Embryonic facial prominence (tissue), 1 donor: ENCODE measurements at regions not wholly inside any gene's neighbourhood (a gene's known extent, or its start where the extent isn't known, plus 50 kb on each side); places are given as distances from the start of the nearest gene placed in this dataset.
"Not testable (repeated sequence)": the region's sequence is repeated elsewhere in the genome, so short reads cannot be mapped to it uniquely, and the experiment has no call there.

ENCODE experiments used
- DNase-seq: peaks from one replicate; pipeline ENCODE4 v3.0.0-alpha.2; 2016; ENCODE audit errors: extremely low spot score

- no peak for DNase-seq
These were observed 153.8 kb downstream of the UNC5CL start for GRCh38 chr6:40885139-40885774.

DNA sequence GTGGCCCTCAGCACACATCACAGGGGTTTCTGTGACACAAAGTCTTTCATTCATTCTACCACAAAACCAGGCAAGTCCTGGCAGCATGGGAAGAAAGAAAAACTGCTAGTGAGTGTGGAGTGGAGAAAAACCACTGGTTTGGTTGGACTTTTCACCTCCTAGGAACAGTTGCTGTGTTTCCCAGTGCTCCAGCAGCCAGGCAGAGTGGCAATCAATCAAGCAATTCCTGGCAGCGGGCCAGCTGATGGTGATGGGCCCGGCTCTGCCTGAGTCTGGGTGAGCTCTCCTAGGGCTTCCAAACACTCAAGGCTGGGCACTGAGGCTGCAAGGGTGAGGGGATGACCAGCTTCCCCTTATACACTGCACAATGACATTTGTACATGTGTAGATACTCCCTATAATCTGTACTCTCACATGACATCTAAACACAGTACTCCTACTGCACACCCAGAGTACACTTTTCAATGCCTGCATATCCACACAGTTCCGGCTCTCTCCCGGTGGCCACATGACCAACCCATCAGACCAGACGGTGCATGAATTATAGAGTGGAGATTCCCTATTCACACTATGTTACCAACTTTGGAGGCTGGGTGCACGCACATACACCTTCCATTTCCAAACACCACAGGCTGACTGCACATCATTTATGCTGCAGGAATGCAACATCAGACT, 156.6 kb downstream of the UNC5CL start:
- no peak for DNase-seq

DNA sequence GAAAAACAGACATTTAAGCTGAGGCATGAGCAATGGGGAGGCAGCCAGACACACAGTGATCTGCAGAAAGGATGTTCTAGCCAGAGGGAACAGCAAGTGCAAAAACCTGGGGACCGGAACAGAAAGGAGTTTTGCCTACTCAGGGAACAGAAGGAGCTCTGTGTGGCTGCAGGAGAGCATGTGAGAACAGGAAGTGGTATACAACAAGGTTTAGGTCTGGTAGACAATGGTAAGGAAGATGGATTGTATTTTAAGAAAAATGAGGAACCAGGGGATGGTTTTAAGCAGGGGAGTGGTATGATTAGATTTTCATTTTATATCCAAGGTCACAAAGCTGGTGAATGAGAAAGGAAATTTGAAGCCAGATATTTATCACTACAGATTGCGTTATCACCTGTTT, 157.5 kb downstream of the UNC5CL start:
- no peak for DNase-seq

DNA sequence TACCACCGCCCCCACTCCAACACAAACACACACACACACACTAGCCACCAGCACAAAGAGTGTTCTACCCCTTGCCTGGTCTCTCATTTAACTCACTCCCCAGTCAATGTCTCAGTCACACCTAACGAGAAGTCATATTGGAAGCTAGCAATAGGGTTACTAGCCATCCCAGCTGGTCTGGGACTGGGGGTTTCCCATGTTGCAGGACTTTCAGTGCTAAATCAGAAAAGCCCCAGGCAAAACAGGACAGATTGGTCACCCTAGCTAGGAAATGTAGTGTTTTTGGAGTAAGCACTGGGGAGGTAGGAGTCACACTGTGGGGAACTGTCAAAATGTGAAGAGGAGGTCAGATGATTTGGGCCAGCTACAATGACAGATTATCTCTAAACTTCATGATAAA, 158.1 kb downstream of the UNC5CL start:
- no peak for DNase-seq

GRCh38 chr6:40879169-40879568, 159.9 kb downstream of the UNC5CL start:
- DNase-seq = no peak

GRCh38 chr6:40877362-40877761, 161.7 kb downstream of the UNC5CL start:
- no peak for DNase-seq

DNA sequence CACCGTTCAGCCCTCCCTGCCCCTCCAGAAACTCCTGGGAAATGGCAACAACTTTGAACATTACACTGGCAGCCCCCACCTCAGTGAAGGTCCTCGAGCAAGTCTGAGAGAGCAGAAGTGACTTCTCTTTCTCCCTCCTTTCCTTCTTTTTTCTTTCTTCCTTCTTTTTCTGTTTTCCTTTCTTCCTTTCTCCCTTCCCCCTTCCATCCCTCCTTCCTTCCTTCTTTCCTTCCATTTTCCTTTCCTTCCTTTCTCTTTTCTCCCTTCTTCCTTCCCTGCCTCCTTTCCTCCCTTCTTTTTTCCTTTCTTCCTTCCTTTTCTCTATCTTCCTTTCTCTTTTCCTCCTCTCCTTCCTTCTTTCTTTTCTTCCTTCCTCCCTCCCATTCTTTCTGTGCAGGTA, 162.7 kb downstream of the UNC5CL start:
- no peak for DNase-seq

DNA sequence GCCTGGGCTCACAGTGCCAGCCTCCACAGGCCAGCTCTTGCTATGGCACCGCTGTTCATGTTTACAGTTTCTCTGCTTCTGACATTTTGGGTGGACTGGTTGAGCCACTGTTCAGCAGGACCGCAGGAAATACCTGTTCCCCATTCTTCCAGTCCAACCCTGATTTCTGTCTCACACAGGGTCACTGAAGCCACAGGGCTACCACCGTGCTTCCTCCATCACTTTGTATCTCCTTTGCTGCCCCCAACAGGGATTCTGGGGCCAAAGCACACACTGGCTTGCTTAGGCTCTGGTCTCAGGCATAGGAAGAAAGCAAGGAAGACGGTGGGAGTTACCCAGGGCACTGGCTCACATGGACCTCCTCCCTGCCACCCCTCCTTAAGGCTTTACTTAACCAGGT, 164.5 kb downstream of the UNC5CL start:
- no peak for DNase-seq

DNA sequence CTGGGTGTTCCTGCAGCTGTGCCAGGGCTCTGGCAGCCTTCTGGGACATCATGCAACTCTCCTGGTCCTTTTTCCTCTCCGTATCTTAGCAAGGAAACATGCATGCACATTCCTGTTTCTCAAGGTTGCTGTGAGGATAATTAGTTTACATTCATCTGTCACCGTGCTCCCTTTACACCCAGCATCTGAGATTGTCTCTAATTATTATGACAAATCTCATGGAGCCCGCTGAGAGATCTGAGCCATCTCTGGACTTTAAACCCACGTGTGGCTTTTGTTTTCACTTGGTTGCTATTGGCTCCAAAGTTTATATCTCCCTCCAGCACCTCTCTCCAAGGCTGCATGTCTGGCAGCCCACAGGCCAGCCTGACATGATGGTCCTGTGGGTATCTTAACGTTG, 167.6 kb downstream of the UNC5CL start:
- no peak for DNase-seq

DNA sequence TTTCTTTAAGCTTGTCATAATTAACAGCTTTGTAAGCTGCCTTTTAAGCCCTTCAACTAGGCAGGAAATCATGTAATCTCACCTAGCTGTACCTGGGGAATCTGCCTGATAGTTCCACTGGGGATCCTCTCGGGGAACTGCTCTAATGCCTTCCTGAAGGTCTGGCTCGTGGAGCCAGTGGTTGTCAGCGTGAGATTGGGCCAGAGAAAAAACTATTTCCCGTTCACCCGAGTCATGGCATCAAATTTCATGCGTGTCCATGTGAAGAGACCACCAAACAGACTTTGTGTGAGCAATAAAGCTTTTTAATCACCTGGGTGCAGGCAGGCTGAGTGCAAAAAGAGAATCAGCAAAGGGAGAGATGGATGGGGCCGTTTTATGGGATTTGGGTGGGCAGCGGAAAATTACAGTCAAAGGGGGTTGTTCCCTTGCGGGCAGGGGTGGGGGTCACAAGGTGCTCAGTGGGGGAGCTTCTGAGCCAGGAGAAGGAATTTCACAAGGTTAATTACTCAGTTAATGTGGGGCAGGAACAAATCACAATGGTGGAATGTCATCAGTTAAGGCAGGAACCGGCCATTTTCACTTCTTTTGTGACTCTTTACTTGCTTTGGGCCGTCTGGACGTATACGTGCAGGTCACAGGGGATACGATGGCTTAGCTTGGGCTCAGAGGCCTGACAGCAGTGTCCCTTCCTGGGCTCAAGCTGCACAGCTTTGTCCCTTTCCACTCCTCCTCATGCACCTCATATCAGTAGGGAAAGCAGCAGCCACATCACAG, 170.7 kb downstream of the UNC5CL start:
- DNase-seq = not testable (repeated sequence)

DNA sequence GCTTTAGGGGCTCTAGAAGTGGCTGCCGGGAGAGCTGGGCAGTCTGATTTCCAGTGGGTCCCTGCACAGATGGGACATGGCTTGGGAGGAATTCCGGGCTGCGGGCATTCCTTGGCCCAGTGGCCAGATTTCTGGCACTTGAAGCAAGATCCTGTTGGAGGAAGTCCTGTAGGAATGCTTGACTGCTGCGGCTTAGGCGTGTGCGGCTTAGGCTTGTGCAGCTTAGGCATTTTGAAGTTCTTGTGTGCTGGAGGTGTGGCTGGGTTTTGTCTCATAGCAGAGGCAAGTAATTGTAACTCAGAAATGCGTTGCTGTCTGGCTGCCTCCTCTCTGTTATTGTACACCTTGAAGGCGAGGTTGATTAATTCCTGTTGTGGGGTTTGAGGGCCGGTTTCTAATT, 171.5 kb downstream of the UNC5CL start:
- DNase-seq = not testable (repeated sequence)

- not testable (repeated sequence) for DNase-seq
These were observed 173.8 kb downstream of the UNC5CL start for GRCh38 chr6:40865259-40865658.

DNA sequence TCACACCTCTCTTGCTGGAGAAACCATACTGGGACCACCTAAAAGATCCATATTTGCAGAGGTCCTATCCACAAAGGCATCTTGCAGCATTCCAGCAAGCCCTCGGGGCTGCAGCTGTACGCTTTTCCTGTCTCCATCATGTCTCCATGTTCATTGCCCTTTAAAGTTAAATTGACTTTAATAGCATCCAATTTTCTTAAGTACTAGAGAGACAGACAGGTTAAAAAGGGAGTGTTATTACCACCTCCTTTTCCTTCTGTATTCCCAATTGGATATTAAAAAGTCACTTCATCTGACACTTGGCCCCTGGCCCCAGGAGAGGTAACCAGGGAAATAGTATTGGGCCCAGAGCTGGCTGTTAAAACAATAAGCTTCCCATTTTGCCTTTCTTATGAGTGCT, 178.6 kb downstream of the UNC5CL start:
- no peak for DNase-seq

DNA sequence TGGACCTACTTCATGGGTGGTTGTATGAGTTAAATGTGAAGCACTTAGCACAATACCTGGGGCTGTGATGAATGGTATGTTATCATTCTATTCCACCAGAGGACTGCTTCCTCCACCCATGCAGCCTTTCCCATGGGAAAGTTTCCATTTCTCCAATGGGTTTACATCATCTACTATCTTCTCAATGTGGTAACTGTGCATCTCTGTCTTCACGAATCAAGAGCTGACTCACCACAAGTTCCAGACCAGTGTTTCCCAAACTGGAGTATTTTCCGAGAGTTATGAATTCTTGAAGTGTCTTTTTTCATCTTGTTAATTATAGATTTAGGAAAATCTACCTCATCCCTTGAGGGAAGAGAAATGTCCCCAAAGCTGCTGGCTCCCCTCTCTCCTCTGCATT, 182.8 kb downstream of the UNC5CL start:
- no peak for DNase-seq

GRCh38 chr6:40855168-40855880, 183.7 kb downstream of the UNC5CL start:
- no peak for DNase-seq

- DNase-seq = no peak
These were observed 184.4 kb downstream of the UNC5CL start for GRCh38 chr6:40854592-40854991.

- DNase-seq = no peak
These were observed 186.1 kb downstream of the UNC5CL start for GRCh38 chr6:40852779-40853373.

DNA sequence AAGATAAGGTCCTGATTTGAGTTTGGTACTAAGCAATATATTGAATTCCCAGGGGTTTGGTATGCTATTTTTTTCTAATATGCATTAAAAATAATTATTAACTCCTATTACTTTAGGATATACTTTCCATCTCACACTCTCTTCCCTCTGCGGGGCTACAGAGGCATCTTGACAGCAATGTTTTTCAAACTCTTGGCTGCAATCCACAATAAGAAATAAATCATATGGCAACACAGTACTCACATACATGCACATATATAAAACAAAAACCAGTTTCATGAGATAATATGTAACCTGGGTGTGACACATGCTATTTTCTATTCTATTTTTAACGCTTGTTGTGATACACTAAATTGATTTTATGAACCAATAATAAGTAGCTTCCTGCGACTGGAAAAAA, 189.5 kb downstream of the UNC5CL start:
- DNase-seq = no peak

DNA sequence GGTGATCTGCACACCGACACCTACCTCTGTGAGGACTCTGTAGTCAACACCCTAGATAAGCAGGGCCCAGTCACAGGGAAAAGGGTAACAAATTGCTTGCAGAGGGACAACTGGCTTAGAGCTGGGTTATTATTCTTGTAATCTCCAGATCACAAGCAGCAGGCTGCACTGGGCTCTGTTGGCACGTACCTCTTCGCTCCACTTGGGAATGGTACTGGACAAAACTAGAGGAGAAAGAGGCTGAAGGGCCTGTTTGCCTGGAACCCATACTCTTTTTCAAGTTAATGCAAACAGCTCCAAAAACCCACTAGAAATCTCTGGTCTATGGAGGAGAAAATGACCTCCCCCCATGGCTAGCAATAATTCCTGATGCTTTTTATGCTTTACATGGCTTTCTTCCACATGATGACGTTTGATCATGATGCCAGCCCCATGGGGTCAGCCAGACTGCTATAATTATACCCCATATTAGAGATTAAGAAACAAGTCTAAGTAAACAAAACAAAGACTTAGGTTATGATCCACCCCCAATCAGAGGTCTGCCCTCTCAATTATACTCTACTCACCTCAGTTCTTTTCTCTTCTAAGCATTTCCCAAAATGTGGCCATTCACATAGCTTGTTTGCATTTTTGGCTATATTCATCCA, 190.0 kb downstream of the UNC5CL start:
- no peak for DNase-seq

- no peak for DNase-seq
These were observed 191.0 kb downstream of the UNC5CL start for GRCh38 chr6:40848038-40848437.

DNA sequence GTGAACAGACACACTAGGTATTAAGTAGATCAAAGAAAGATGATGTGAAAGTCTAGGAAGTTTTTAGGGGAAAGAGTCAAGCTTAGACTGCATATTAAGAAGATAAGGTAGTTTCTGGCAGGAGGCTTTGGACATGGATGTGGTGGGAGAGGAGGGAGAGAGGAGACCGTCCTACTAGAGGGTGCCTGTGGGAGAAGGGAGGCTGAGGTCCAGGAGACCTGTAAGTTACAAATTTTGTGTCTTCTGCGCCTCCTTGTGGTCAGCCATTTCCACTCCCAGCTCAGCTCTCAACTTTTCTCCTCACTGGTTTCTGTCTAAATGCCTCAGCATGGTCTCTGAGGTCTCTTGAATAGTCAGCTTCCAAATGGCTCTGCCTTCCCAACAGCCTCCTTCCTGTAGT, 193.5 kb downstream of the UNC5CL start:
- DNase-seq = no peak
